ENCODE measurements at regions not wholly inside any gene's neighbourhood (a gene's known extent, or its start where the extent isn't known, plus 50 kb on each side); places are given as distances from the start of the nearest gene placed in this dataset.

GRCh38 chr4:171582961-171583581 lies 230.1 kb upstream of the GALNTL6 start:
- TF ChIP-seq CTCF (IDR thresholded peaks at IDR 0.05 in 4 of 5, conservative IDR thresholded peaks at IDR 0.05 in 1 of 5) (no peak), POLR2A (IDR thresholded peaks at IDR 0.05) (no peak)
- Histone ChIP-seq H3K4me1 (no peaks in the 10 kb centered on the region), H3K27me3 (no peaks in the 10 kb centered on the region), H3K36me3 (no peaks in the 10 kb centered on the region), H3K9me3 (no peaks in the 10 kb centered on the region), H3K4me3 (no peak overlapping the region), H3K27ac (no peak overlapping the region)
- ATAC-seq (no peak), DNase-seq (no peak)
- in situ Hi-C loops (cut with MboI; ENCODE audit: low sequenced_read_pairs in 4 of 4), result no loop called here
- intact Hi-C loops (cut with DNase I; ENCODE audit: low total_unique reads), result no loop called here

GRCh38 chr4:171573181-171573580 lies 240.0 kb upstream of the GALNTL6 start:
- no peaks in the 10 kb centered on the region for H3K9me3 ChIP-seq
- ATAC-seq, result no peak
- no peak overlapping the region for H3K27ac ChIP-seq
- in situ Hi-C loops (cut with MboI; ENCODE audit: low sequenced_read_pairs in 4 of 4) (no loop called here), intact Hi-C loops (cut with DNase I; ENCODE audit: low total_unique reads) (no loop called here)
- H3K4me3 ChIP-seq, result no peak overlapping the region
- no peaks in the 10 kb centered on the region for H3K4me1 ChIP-seq
- DNase-seq, result no peak
- H3K36me3 ChIP-seq, result no peaks in the 10 kb centered on the region
- H3K27me3 ChIP-seq, result no peaks in the 10 kb centered on the region
- TF ChIP-seq POLR2A (IDR thresholded peaks at IDR 0.05), result no peak
- no peak for TF ChIP-seq CTCF (IDR thresholded peaks at IDR 0.05 in 4 of 5, conservative IDR thresholded peaks at IDR 0.05 in 1 of 5)

GRCh38 chr4:171565130-171565788 lies 247.9 kb upstream of the GALNTL6 start:
- TF ChIP-seq POLR2A (IDR thresholded peaks at IDR 0.05), result no peak
- no peak for TF ChIP-seq CTCF (IDR thresholded peaks at IDR 0.05 in 4 of 5, conservative IDR thresholded peaks at IDR 0.05 in 1 of 5)
- Histone ChIP-seq H3K36me3 (no peaks in the 10 kb centered on the region), H3K27ac (no peak overlapping the region), H3K4me3 (no peak overlapping the region), H3K9me3 (no peaks in the 10 kb centered on the region), H3K27me3 (no peaks in the 10 kb centered on the region), H3K4me1 (no peaks in the 10 kb centered on the region)
- no peak for ATAC-seq
- intact Hi-C loops (cut with DNase I; ENCODE audit: low total_unique reads), result no loop called here
- no peak for DNase-seq
- in situ Hi-C loops (cut with MboI; ENCODE audit: low sequenced_read_pairs in 4 of 4), result no loop called here

- no peak for DNase-seq
- H3K36me3 ChIP-seq, result no peaks in the 10 kb centered on the region
- H3K9me3 ChIP-seq, result no peaks in the 10 kb centered on the region
- TF ChIP-seq CTCF (IDR thresholded peaks at IDR 0.05 in 4 of 5, conservative IDR thresholded peaks at IDR 0.05 in 1 of 5), result no peak
- TF ChIP-seq POLR2A (IDR thresholded peaks at IDR 0.05), result no peak
- no peak for ATAC-seq
- H3K27ac ChIP-seq, result no peak overlapping the region
- H3K27me3 ChIP-seq, result no peaks in the 10 kb centered on the region
- in situ Hi-C loops (cut with MboI; ENCODE audit: low sequenced_read_pairs in 4 of 4), result no loop called here
- H3K4me3 ChIP-seq, result no peak overlapping the region
- H3K4me1 ChIP-seq, result no peaks in the 10 kb centered on the region
- intact Hi-C loops (cut with DNase I; ENCODE audit: low total_unique reads), result no loop called here
Measured at GRCh38 chr4:171561419-171561818, 251.8 kb upstream of the GALNTL6 start.

All from gastrocnemius medialis (tissue), 4 donors.